Activated CD4-positive, alpha-beta T cell treated with anti-CD3 and anti-CD28 coated beads for 4 hours (primary cell): ENCODE measurements at regions not wholly inside any gene's neighbourhood (a gene's known extent, or its start where the extent isn't known, plus 50 kb on each side); places are given as distances from the start of the nearest gene placed in this dataset.
"Not testable (repeated sequence)": the region's sequence is repeated elsewhere in the genome, so short reads cannot be mapped to it uniquely, and the experiment has no call there.

Source experiments
- DNase-seq, 2 donors: peaks; one replicate each; pipeline ENCODE4 v3.0.0-alpha.2; 2020

GRCh38 chr13:83086088-83086487 is 796.2 kb downstream of the SLITRK1 start:
- DNase-seq, result no peak

- no peak for DNase-seq
Measured at GRCh38 chr13:83085186-83085900, 796.9 kb downstream of the SLITRK1 start.

- DNase-seq, result no peak
Measured at GRCh38 chr13:83077499-83077898, 804.8 kb downstream of the SLITRK1 start.

GRCh38 chr13:83073930-83074329 is 808.3 kb downstream of the SLITRK1 start:
- DNase-seq, result not testable (repeated sequence)

GRCh38 chr13:83065108-83065507 is 817.2 kb downstream of the SLITRK1 start:
- no peak for DNase-seq

GRCh38 chr13:83057119-83057518 is 825.2 kb downstream of the SLITRK1 start:
- DNase-seq, result no peak

- no peak for DNase-seq
Measured at GRCh38 chr13:83056269-83056668, 826.0 kb downstream of the SLITRK1 start.

GRCh38 chr13:83048419-83048818 is 833.9 kb downstream of the SLITRK1 start:
- no peak for DNase-seq

- DNase-seq, result no peak
Measured at GRCh38 chr13:83024955-83025594, 857.2 kb downstream of the SLITRK1 start.

- no peak for DNase-seq
Measured at GRCh38 chr13:83024232-83024631, 858.0 kb downstream of the SLITRK1 start.

GRCh38 chr13:83019986-83020385 is 862.3 kb downstream of the SLITRK1 start:
- DNase-seq, result no peak

- DNase-seq, result no peak
Measured at GRCh38 chr13:83009987-83010386, 872.3 kb downstream of the SLITRK1 start.

- DNase-seq, result no peak
Measured at GRCh38 chr13:83008212-83008929, 873.9 kb downstream of the SLITRK1 start.

GRCh38 chr13:83007226-83007625 is 875.0 kb downstream of the SLITRK1 start:
- DNase-seq, result no peak

GRCh38 chr13:83003185-83003584 is 879.1 kb downstream of the SLITRK1 start:
- DNase-seq, result no peak

GRCh38 chr13:82993417-82993816 is 888.9 kb downstream of the SLITRK1 start:
- DNase-seq, result no peak

- DNase-seq, result no peak
Measured at GRCh38 chr13:82976499-82976898, 905.8 kb downstream of the SLITRK1 start.

- no peak for DNase-seq
Measured at GRCh38 chr13:82963226-82964099, 918.8 kb downstream of the SLITRK1 start.

GRCh38 chr13:82962397-82962796 is 919.9 kb downstream of the SLITRK1 start:
- no peak for DNase-seq

GRCh38 chr13:82961757-82962156 is 920.5 kb downstream of the SLITRK1 start:
- no peak for DNase-seq

GRCh38 chr13:82952336-82952735 is 929.9 kb downstream of the SLITRK1 start:
- not testable (repeated sequence) for DNase-seq

- no peak for DNase-seq
Measured at GRCh38 chr13:82947683-82948082, 934.6 kb downstream of the SLITRK1 start.

GRCh38 chr13:82947191-82947621 is 935.1 kb downstream of the SLITRK1 start:
- no peak for DNase-seq
